Loucy (cell line): ENCODE measurements at regions not wholly inside any gene's neighbourhood (a gene's known extent, or its start where the extent isn't known, plus 50 kb on each side); places are given as distances from the start of the nearest gene placed in this dataset.

ENCODE experiments used
- EZH2phosphoT487 ChIP-seq: fragments of 200-600 bp; IDR thresholded peaks from 2 replicates; pipeline ENCODE4 v1.6.1; 2018; ENCODE audit warnings: antibody characterized with exemption, mild to moderate bottlenecking, moderate library complexity, borderline replicate concordance
- TF ChIP-seq, protein P1 (sequence below): fragments of 200-600 bp; sonication (generic); conservative IDR thresholded peaks from 2 replicates; pipeline ENCODE4 v1.5.1; 2014; ENCODE audit warnings: mild to moderate bottlenecking, antibody characterized with exemption, low read length

DNA sequence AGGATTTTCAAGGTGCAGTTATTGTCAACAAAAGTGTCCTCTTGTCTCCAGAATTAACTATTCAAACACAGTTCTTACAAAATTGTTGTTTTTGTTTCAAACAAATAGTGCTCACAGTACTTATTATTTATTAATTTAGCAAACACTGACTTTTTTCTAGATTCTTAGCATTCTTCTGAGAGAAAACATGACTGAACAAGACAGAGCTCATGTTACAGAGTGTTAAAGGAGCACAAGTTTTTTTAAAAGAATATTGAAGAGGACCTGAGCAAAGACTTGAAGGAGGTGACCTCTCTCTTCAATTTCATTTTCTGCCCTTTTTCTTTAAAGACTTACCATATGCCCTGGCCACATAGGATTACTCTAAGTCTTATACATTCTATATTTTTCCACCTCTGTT is 2220.3 kb upstream of the AGA start:
- TF ChIP-seq, protein P1, sequence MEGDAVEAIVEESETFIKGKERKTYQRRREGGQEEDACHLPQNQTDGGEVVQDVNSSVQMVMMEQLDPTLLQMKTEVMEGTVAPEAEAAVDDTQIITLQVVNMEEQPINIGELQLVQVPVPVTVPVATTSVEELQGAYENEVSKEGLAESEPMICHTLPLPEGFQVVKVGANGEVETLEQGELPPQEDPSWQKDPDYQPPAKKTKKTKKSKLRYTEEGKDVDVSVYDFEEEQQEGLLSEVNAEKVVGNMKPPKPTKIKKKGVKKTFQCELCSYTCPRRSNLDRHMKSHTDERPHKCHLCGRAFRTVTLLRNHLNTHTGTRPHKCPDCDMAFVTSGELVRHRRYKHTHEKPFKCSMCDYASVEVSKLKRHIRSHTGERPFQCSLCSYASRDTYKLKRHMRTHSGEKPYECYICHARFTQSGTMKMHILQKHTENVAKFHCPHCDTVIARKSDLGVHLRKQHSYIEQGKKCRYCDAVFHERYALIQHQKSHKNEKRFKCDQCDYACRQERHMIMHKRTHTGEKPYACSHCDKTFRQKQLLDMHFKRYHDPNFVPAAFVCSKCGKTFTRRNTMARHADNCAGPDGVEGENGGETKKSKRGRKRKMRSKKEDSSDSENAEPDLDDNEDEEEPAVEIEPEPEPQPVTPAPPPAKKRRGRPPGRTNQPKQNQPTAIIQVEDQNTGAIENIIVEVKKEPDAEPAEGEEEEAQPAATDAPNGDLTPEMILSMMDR, result no peak
- no peak for TF ChIP-seq EZH2phosphoT487
